Activated CD8-positive, alpha-beta memory T cell treated with anti-CD3 and anti-CD28 coated beads for 4 hours (primary cell): ENCODE measurements at regions not wholly inside any gene's neighbourhood (a gene's known extent, or its start where the extent isn't known, plus 50 kb on each side); places are given as distances from the start of the nearest gene placed in this dataset.
"Not testable (repeated sequence)": the region's sequence is repeated elsewhere in the genome, so short reads cannot be mapped to it uniquely, and the experiment has no call there.

Source experiments
- DNase-seq, 2 donors: peaks; one replicate each; pipeline ENCODE4 v3.0.0-alpha.2; 2020; ENCODE audit warnings: low read depth in 2 of 2

DNA sequence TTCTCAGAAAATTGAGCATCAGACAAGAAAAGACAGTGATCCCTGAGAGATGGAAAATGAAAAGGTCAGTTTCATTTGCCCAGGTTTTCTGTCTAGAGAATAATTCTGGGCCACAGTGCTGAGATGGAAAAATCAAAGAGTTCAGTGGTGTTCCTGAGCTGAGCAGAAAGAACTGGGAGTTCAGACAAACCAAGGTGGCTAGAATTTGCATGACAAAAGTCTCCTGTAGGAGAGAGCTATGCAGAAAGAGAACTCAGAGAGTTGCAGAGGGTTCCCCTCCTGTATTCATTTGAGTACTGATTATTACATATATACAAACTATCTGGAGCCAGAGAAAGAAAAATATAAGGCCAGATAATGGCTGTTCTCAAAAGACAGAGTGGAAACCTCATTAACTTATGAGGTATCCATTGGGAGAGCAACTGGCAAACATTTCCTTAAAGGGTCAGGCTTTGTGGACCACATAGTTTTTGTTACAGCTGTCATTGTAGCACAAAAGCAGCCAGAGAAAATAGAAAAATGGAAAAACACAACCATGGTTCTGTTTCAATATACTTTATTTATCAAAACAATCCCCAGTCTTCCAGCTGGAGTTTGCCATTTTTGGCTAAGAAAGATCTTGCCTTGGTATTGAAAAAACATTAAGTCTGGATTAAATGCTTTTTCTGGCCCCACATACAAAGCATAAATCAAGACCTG is 1004.1 kb downstream of the TBL1XR1 start:
- DNase-seq: no peak

DNA sequence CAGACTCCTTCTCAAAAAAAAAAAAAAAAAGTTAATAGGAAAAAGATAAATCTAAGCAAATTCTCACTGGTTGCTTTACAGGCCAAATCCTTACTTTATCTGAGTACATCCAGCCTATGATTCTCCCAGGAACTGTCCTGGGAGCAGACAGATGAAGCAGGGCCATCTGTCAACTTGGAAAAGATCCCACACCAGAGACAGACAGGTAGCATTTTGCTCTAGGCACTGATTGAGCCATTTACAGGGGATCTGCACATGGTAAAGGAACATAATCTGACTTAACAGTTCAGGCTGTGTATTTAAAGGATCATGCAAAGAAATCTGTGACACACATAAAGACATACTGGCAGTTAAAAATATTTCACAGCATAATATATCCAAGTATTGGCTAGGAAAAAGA is 1006.5 kb downstream of the TBL1XR1 start:
- no peak for DNase-seq

GRCh38 chr3:176183181-176183580 is 1014.1 kb downstream of the TBL1XR1 start:
- no peak for DNase-seq

DNA sequence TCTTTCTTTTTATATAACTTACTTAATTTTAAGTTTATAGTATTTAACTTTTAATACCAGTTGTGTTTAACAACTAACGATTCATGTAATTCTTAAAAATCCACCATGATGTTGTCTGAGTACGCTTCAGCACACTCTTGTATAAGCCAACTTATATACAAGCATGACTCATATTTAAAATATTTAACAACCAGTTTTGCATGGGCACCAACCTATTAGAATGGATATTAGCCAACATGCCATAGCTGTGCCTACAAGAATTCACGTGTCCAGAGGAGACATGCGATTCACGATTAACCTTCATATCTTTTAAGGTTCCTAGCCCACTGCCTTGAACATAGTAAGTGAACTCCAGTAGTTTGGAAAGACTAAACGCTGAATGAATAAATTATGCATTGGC is 1023.2 kb downstream of the TBL1XR1 start:
- no peak for DNase-seq

- no peak for DNase-seq
Observed at GRCh38 chr3:176172492-176172891, 1024.8 kb downstream of the TBL1XR1 start.

DNA sequence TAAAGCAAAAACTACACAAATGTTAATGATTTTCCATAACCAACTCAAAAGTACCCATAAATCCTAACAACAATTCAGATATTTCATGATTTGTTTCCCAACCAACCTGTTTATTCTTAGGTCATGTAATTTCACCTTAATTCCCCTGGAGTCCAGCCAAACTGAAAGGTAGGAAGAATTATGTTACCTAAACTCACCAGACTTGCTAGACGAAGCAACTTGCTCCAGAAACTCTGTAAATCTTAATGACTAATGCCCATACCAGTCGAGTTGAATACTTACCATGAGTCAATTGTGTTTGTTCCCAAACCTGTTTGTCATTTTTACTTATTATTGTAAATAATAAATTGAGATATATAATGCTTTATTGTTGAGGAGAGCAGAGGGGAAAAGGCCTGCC is 1030.0 kb downstream of the TBL1XR1 start:
- no peak for DNase-seq

- no peak for DNase-seq
Observed at GRCh38 chr3:176160997-176161396, 1036.3 kb downstream of the TBL1XR1 start.

DNA sequence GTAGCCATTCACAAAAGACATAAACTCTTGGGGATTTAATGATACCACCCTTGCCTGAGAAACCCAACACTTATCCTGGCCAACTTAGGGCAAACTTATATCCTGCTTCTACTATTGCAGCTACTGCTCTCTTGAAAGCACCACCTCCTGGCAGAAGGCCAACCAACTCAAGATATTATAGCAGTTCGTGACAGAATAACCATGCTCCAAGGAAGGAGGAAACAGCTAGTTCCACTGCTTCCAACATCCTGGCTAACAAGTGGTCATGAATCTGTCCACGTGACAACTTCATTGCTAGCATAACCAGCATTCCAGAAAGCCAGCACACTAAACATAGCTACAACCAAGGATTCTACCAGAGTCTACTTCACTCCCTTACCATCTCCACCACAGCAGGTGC is 1037.5 kb downstream of the TBL1XR1 start:
- DNase-seq: no peak

- no peak for DNase-seq
Observed at GRCh38 chr3:176155012-176155411, 1042.3 kb downstream of the TBL1XR1 start.

DNA sequence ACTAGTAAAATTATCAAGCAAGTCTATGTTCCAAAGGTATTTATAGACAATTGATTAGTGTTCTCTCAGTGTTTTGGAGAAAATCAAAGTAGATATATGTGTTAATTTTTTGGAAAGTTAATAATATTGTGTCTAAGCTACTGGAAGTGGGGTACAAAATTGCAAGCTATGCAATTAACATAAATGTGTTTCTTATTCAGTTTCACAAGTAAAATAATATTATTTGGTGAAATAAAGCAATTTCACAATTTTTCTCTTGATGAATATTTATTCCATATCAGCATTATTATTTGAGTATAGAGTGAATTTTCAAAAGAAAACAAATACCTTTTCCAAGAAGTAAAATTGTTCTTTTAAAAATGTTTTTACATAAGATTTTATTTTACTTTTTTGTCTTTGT is 1047.7 kb downstream of the TBL1XR1 start:
- DNase-seq: no peak

DNA sequence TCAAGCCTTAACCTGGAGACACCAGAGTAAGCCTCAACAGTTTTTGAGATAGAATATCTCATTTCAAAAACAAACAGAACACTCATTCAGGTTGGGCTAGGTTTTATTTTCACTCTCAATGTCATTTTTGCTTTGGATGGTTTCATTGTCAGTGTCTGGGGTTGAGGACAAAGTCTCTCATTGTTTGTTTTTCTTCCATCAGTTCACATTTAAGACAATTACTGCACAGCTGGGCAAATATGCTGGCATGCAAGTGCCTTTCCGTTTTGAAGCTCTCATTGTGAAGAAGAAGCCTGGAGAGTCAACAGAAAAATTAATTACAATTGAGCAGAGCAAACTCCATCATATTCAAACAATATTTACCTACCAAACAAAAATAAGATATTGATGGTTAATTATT is 1050.0 kb downstream of the TBL1XR1 start:
- no peak for DNase-seq

- no peak for DNase-seq
Observed at GRCh38 chr3:176141837-176142236, 1055.4 kb downstream of the TBL1XR1 start.

GRCh38 chr3:176120507-176120906 is 1076.8 kb downstream of the TBL1XR1 start:
- DNase-seq: no peak

GRCh38 chr3:176119826-176120225 is 1077.5 kb downstream of the TBL1XR1 start:
- no peak for DNase-seq

- DNase-seq: no peak
Observed at GRCh38 chr3:176106380-176106779, 1090.9 kb downstream of the TBL1XR1 start.

GRCh38 chr3:176097027-176097426 is 1100.3 kb downstream of the TBL1XR1 start:
- DNase-seq: no peak

- not testable (repeated sequence) for DNase-seq
Observed at GRCh38 chr3:176093892-176094291, 1103.4 kb downstream of the TBL1XR1 start.

GRCh38 chr3:176090727-176091126 is 1106.6 kb downstream of the TBL1XR1 start:
- no peak for DNase-seq

GRCh38 chr3:176088962-176089383 is 1108.3 kb downstream of the TBL1XR1 start:
- DNase-seq: no peak

- DNase-seq: no peak
Observed at GRCh38 chr3:176087066-176087697, 1110.1 kb downstream of the TBL1XR1 start.

DNA sequence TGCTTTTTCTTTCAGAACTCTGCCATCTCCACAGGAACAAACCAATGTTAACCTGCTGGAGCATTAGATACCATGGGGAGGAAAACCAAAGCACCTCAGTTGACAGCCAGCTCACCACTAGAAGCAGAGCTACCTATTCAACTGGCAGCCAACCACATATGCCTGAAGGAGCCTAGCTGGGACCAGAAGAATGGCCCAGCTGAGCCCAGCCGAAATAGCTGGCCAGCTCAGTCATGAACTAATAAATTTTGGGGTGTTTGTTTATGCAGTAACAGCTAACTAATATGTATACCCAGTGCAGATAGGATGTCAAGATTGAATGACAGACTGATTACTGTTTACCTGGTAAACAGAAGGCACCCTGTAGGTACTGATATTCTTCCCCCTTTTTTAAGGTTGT is 1117.5 kb downstream of the TBL1XR1 start:
- no peak for DNase-seq

DNA sequence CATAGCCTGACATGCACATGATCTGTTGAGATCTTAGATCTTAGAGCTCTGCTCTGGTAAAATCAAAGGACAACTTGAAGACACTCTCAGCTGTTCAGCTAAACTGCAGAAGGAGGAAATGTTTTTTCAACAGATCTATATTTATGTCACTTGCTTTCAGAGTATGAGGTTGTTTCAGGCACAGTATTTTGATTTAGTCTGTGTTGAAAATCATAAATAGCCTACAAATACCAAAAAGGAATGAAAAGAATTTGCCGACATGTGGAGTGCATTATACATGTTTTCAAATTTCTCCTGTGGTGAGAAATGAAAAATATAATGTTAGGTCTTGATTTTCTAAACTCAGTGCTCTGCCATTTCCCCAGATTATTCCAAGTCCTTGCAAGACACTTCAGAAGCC is 1118.4 kb downstream of the TBL1XR1 start:
- no peak for DNase-seq

- no peak for DNase-seq
Observed at GRCh38 chr3:176075491-176075890, 1121.8 kb downstream of the TBL1XR1 start.

GRCh38 chr3:176075046-176075445 is 1122.2 kb downstream of the TBL1XR1 start:
- no peak for DNase-seq
